ENCODE measurements at regions not wholly inside any gene's neighbourhood (a gene's known extent, or its start where the extent isn't known, plus 50 kb on each side); places are given as distances from the start of the nearest gene placed in this dataset.

DNA sequence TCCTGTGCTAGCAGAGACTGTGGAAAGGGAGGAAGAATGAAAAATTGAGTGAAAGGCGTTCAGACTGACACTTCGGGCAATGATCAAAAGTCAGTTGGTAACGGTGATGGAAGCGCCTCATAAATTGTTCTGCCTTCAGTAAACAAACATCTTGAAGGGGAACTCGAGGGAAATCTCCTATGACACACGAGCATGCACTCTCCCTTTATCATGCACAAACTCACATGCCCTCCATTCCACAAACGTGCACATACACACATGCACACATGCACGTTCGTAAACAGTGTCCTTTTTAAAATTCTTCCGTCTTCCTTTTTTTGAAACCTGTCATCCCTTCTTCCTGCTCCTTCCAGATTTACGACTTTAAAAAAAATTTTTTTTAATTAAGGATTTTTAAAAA lies 77.8 kb upstream of the TMEM45B start:
- H3K4me3 ChIP-seq (ENCODE audit: low read depth, low read length), result no peak overlapping the region
- TF ChIP-seq, protein P1, sequence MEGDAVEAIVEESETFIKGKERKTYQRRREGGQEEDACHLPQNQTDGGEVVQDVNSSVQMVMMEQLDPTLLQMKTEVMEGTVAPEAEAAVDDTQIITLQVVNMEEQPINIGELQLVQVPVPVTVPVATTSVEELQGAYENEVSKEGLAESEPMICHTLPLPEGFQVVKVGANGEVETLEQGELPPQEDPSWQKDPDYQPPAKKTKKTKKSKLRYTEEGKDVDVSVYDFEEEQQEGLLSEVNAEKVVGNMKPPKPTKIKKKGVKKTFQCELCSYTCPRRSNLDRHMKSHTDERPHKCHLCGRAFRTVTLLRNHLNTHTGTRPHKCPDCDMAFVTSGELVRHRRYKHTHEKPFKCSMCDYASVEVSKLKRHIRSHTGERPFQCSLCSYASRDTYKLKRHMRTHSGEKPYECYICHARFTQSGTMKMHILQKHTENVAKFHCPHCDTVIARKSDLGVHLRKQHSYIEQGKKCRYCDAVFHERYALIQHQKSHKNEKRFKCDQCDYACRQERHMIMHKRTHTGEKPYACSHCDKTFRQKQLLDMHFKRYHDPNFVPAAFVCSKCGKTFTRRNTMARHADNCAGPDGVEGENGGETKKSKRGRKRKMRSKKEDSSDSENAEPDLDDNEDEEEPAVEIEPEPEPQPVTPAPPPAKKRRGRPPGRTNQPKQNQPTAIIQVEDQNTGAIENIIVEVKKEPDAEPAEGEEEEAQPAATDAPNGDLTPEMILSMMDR (IDR thresholded peaks at IDR 0.05; ENCODE audit: low read depth, low read length, missing control alignments), result no peak
- DNase-seq (ENCODE audit: low read depth), result no peak

DNA sequence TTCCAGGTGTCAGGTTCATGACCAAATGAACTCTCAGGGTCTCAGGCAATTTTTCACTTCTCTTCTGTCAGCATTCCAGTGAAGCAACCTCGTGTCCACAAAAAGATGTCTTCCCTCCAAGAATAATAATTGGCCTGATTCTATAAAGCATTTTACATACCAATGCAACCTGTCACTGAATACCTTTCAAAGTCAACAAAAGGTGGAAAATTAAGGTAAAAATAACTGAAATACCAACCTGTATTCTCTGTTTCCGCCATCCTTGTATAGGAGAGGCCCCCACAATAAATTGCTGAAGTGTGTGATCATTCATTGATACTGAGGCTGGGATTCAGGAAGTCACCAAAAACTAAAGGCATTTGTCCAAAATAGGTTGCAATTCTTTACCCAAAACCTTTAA lies 77.4 kb upstream of the TMEM45B start:
- TF ChIP-seq, protein P1 (IDR thresholded peaks at IDR 0.05; ENCODE audit: low read depth, low read length, missing control alignments), result no peak
- DNase-seq (ENCODE audit: low read depth), result no peak
- H3K4me3 ChIP-seq (ENCODE audit: low read depth, low read length), result no peak overlapping the region

DNA sequence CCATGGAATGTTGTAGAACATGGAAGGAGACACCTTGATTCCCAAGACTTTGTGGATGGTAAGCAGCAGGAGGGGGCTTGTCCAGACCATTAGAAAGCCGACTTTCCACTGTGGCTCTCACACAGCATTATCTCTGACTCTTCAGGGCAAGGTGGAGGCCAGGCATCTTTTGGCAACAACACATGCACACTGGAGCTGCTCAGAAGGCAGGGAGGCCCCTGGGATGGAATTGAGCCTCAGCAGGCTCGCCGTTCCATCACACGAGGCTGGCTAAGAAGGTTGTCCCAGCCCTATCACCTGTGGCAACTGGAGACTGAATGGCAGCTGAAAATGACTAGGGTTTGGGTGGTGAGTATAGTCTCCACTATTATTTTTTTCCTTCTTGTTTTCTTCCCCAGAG lies 76.3 kb upstream of the TMEM45B start:
- DNase-seq (ENCODE audit: low read depth), result no peak
- TF ChIP-seq, protein P1 (IDR thresholded peaks at IDR 0.05; ENCODE audit: low read depth, low read length, missing control alignments), result no peak
- no peak overlapping the region for H3K4me3 ChIP-seq (ENCODE audit: low read depth, low read length)

DNA sequence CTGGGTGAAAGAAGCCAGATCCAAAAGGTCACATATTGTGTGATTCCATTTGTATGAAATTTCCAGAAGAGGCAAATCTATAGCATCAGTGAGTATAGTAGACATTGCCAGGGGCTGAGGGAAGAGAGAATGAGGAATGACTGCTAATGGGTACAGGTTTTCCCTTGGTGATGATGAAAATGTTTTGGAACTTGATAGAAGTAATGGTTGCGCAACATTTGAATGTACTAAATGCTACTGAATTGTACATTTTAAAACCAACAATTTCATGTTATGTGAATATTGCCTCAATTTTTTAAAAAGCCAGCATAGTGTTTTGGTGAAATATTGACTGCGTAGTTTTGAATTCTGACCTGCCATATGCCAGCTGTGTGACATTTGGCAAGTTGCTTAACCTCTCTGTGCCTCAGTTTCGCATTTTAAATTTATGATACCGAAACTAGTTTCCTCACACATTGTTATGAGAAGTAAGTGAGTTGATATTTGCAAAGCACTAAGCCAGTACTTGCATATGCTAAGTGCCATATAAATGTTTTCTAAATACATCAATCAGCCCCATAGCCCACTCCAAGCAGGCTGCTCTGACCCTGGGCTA lies 75.4 kb upstream of the TMEM45B start:
- DNase-seq (ENCODE audit: low read depth), result no peak
- TF ChIP-seq, protein P1 (IDR thresholded peaks at IDR 0.05; ENCODE audit: low read depth, low read length, missing control alignments), result no peak
- H3K4me3 ChIP-seq (ENCODE audit: low read depth, low read length), result no peak overlapping the region

DNA sequence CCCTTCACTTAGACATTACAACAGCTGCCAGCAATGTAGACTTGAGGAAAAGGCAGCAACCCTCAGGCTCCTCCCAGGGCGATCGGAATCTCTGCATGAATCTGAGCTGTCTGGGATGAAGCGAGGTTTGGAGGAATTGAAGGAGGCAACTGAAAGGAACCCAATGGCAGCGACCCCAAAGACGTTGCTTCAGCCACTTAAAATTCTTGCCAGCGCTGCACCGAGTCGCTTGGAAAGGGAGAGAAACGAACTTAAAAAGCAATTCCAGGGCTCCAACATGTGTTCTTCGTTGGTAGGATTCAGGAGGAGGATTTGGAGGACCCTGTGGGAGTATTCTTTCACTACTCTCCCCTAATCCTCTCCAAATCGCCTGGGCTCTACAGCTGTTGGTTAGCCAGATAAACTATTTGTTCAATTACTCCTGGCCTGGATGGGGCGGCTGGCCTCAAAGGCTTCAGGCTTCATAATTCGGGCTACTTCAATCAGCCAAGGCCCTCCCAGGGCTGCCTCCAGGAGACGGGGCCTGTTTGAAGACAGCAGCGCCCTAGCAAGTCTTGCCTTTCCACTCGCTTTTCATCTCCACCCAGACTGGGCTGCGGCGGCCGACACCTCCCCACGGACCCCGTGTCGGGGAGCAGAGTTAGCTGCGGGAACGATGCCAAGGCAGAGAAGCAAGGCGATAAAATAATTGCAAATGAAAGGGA lies 72.4 kb upstream of the TMEM45B start:
- TF ChIP-seq, protein P1 (IDR thresholded peaks at IDR 0.05; ENCODE audit: low read depth, low read length, missing control alignments), result no peak
- DNase-seq (ENCODE audit: low read depth), result no peak

DNA sequence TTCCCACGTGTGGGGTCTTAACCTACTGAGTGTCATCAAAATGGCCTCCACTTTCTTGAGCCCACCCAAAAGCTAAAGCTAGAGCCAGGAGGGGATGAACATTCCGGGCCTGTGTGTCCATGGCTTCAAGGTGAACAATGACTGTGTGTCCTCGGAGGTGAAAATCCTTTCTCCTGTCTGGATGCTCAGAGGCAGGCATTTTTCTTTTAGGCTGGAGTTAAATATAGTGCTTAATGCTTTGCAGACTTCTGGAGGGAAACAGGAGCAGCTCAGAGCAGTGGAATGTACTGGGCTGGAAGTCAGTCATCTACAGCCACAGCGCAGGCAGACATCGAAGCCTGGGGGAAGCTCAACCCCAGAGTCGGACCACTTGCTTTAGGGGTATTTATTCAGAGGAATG lies 68.6 kb upstream of the TMEM45B start:
- TF ChIP-seq, protein P1 (IDR thresholded peaks at IDR 0.05; ENCODE audit: low read depth, low read length, missing control alignments), result no peak
- H3K4me3 ChIP-seq (ENCODE audit: low read depth, low read length), result no peak overlapping the region
- no peak for DNase-seq (ENCODE audit: low read depth)

More for the DNA sequence above, 72.4 kb upstream of the TMEM45B start:
- no peak overlapping the region for H3K4me3 ChIP-seq (ENCODE audit: low read depth, low read length)

DNA sequence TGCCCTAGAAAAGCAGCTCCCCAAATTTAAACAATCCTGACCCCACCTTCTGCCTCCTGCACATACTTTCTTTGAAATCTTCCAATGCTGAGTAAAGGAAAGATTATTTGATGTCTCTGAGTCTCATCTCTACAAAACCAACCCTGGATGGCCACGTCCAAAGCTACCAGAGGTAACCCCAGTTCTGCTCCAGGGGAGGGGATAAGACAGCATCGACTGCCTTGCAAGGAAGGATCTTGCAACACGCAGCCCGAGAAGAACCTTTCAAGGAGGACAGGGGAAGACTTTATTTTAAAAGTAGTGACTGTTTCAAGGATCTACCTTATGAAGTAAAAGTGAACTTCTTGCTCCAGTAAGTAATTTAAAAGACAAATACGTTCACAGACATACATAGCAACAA lies 66.5 kb upstream of the TMEM45B start:
- no peak overlapping the region for H3K4me3 ChIP-seq (ENCODE audit: low read depth, low read length)

More for the DNA sequence above, 66.5 kb upstream of the TMEM45B start:
- TF ChIP-seq, protein P1 (IDR thresholded peaks at IDR 0.05; ENCODE audit: low read depth, low read length, missing control alignments), result no peak
- no peak for DNase-seq (ENCODE audit: low read depth)
